Astrocyte of the cerebellum (primary cell): ENCODE measurements at regions not wholly inside any gene's neighbourhood (a gene's known extent, or its start where the extent isn't known, plus 50 kb on each side); places are given as distances from the start of the nearest gene placed in this dataset.

Experiments used
- DNase-seq: peaks from one replicate; pipeline ENCODE4 v3.0.0-alpha.2; 2011; ENCODE audit warnings: low read depth
- H3K4me3 ChIP-seq: 2 replicates; pipeline ENCODE4 v1.5.1; 2011; ENCODE audit warnings: mild to moderate bottlenecking, low read depth, low read length, moderate library complexity
- in situ Hi-C: cut with HindIII; loops from 2 replicates; pipeline ENCODE4 v1.10.0; 2017; ENCODE audit warnings: low sequenced_read_pairs
- TF ChIP-seq, protein P1 (sequence below): IDR thresholded peaks from 2 replicates; pipeline ENCODE4 v1.5.1; 2012; ENCODE audit warnings: low read length, low read depth, moderate library complexity, mild to moderate bottlenecking; ENCODE audit errors: missing control alignments

- DNase-seq, result peak; percentile 9
- H3K4me3 ChIP-seq, result no peak overlapping the region
- TF ChIP-seq, protein P1, sequence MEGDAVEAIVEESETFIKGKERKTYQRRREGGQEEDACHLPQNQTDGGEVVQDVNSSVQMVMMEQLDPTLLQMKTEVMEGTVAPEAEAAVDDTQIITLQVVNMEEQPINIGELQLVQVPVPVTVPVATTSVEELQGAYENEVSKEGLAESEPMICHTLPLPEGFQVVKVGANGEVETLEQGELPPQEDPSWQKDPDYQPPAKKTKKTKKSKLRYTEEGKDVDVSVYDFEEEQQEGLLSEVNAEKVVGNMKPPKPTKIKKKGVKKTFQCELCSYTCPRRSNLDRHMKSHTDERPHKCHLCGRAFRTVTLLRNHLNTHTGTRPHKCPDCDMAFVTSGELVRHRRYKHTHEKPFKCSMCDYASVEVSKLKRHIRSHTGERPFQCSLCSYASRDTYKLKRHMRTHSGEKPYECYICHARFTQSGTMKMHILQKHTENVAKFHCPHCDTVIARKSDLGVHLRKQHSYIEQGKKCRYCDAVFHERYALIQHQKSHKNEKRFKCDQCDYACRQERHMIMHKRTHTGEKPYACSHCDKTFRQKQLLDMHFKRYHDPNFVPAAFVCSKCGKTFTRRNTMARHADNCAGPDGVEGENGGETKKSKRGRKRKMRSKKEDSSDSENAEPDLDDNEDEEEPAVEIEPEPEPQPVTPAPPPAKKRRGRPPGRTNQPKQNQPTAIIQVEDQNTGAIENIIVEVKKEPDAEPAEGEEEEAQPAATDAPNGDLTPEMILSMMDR, result no peak
- in situ Hi-C loops, result no loop called here
Measured at GRCh38 chr10:3861795-3862194, 76.8 kb upstream of the KLF6 start.

DNA sequence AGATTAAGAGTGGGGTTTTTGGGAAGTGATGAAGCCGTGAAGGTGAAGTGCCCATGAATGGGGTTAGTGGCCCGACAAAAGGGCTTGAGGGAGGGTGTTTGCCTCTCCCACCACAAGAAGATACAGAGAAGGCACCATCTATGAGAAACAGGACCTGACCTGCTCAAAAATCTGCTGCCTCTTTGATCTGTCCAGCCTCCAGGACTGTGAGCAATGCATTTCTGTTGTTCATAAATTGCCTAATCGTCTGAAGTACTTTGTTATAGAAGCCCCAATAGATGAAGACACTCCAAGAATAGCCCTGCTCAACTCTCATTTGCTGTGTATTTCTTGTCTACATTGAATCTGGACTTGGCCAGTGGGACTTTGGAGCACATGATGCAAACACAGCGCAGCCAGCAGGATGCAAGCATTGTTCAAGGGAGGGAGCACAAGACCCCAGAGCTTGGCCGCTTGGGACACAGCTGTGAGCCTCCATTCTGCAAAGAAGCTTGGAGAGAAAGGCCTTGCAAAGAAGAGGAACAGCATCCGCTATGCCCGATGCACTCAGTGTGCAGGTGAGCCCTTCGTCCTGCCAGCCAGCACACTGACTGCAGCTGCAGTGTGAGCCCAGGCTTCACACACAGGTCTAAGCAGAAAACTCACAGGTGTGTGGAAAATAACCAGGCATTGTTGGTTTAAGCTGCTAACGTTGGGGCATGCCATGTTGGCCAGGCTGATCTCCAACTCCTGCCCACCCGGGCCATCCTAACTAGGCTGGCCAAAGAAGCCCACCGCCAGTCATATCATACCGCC lies 73.2 kb upstream of the KLF6 start:
- in situ Hi-C loops, result no loop called here
- no peak overlapping the region for H3K4me3 ChIP-seq
- DNase-seq, result no peak
- TF ChIP-seq, protein P1, result no peak

DNA sequence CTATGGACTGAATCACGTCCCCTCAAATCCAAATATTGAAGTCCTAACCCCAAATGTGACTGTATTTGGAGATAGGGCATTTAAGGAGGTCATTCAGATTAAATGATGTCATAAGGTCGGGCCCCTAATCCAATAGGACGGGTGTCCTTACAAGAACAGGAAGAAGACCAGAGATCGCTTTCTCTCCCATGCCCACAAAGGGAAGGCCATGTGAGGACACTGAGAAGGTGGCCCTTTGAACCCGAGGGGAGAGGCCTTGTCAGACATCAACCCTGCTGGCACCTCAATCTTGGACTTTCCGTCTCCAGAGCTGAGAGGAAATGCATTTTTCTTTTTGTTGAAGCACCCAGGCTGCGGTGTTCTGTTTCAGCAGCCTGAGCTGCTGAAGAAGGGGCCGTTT lies 72.3 kb upstream of the KLF6 start:
- in situ Hi-C loops, result no loop called here
- TF ChIP-seq, protein P1, result no peak

GRCh38 chr10:3856593-3856992 lies 71.6 kb upstream of the KLF6 start:
- no peak for DNase-seq
- in situ Hi-C loops, result no loop called here
- H3K4me3 ChIP-seq, result no peak overlapping the region
- TF ChIP-seq, protein P1, result no peak

More for the DNA sequence above, 72.3 kb upstream of the KLF6 start:
- H3K4me3 ChIP-seq, result no peak overlapping the region
- DNase-seq, result no peak

DNA sequence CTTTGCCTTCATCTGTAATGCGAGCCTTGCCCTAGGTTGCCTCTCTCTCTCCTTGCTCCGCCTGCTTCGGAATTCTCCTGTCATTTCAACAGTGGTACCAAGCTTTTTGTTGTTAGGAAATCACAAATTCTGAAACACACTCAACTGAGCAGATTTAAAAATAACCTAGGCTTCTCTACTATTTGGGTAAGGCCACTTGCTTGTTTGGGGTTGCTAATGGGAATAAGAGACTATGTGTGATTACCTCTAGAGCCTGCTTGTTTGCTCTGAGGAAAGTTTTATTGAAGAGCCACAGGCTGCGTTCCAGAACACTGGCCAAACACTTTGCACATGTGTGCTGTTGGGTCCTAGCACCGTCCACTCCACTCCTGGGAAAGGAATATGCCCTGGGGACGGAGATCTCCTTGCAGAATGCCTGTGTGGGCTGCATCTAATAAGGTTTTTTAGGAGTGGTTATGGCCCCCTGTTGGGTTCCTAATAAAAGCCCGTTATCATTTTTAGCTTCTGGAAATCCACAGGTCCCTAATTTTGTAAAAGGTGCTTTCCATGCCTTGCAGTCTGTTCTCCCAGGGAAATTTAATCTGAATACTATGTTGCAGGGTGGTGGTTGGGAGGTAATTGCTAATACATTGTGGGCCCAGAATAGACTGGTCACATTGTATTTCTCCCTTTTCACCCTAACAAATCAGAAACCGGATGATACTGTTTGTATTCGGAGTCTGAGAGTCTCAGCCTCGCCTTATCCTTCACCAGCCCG lies 68.7 kb upstream of the KLF6 start:
- peak; percentile 23 for DNase-seq
- in situ Hi-C loops, result no loop called here
- TF ChIP-seq, protein P1, result no peak
- H3K4me3 ChIP-seq, result no peak overlapping the region

- TF ChIP-seq, protein P1, result no peak
- in situ Hi-C loops, result no loop called here
- H3K4me3 ChIP-seq, result no peak overlapping the region
- DNase-seq, result no peak
Measured at GRCh38 chr10:3853016-3853415, 68.0 kb upstream of the KLF6 start.
